Thoracic aorta (tissue), 2 donors: ENCODE measurements at regions not wholly inside any gene's neighbourhood (a gene's known extent, or its start where the extent isn't known, plus 50 kb on each side); places are given as distances from the start of the nearest gene placed in this dataset.

Experiments
- ATAC-seq: fragments of 150-250 bp; one replicate; pipeline ENCODE4 v1.8.0; 2017; ENCODE audit warnings: low read depth; ENCODE audit not compliant: insufficient number of reproducible peaks, low FRiP score
- DNase-seq: peaks from one replicate; pipeline ENCODE4 v3.0.0-alpha.2; 2020; ENCODE audit warnings: low spot score
- H3K27ac ChIP-seq, 2 donors: fragments of 200-600 bp; sonication (generic); 1 replicate in 1 of 2; 2 replicates in 1 of 2; pipeline ENCODE4 v1.5.1; 2016; ENCODE audit warnings: mild to moderate bottlenecking in 2 of 2, moderate library complexity in 2 of 2
- H3K27me3 ChIP-seq: fragments of 200-600 bp; sonication (generic); replicated peaks from 2 replicates; pipeline ENCODE4 v1.6.0; 2016; ENCODE audit warnings: mild to moderate bottlenecking; ENCODE audit not compliant: insufficient read depth
- H3K36me3 ChIP-seq: fragments of 200-600 bp; sonication (generic); one replicate; pipeline ENCODE4 v1.5.1; 2016
- H3K4me1 ChIP-seq, 2 donors: fragments of 200-600 bp; sonication (generic); 1 replicate in 1 of 2; 2 replicates in 1 of 2; pipeline versions ENCODE4 v1.5.1 to v1.6.0; 2016; ENCODE audit warnings: low read depth in 2 of 2, mild to moderate bottlenecking in 1 of 2; ENCODE audit not compliant: control insufficient read depth in 1 of 2
- H3K4me3 ChIP-seq: fragments of 200-600 bp; sonication (generic); 2 replicates; pipeline ENCODE4 v1.5.1; 2016; ENCODE audit warnings: mild to moderate bottlenecking
- H3K9me3 ChIP-seq: fragments of 200-600 bp; sonication (generic); 2 replicates; pipeline ENCODE4 v1.5.1; 2016
- TF ChIP-seq, protein P1 (sequence below): fragments of 200-600 bp; sonication (generic); IDR thresholded peaks from one replicate; pipeline ENCODE4 v1.5.1; 2019; ENCODE audit warnings: antibody characterized with exemption

DNA sequence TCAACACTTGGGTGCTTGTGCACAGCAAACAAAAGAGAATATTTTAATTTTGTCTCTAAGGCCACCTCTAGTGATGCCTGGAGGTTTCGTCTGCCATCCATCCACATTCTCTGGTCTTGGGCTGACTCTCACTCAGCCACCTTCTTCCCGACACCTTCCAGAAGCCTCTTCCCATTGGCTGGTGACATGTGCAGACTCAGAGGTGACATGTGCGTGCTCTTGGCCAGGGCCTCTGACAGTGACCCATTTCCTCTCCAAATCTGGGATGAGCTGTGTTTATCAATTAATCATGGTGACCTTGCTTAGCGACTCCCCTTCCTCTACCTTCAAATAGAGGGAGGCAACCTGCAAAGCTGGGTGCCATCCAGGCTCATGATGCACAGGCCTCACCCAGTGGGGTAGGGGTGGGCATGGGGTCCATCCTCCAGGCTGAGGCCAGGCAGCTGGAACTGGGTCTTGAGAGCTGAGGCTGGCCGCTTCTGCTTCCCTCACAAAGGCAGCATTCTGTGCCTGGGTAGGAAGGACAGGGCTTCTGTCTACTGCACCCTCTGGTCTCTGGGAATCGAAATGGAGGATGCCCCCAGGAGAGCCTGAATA is 91.8 kb downstream of the DHCR7 start:
- DNase-seq, result no peak
- TF ChIP-seq, protein P1, sequence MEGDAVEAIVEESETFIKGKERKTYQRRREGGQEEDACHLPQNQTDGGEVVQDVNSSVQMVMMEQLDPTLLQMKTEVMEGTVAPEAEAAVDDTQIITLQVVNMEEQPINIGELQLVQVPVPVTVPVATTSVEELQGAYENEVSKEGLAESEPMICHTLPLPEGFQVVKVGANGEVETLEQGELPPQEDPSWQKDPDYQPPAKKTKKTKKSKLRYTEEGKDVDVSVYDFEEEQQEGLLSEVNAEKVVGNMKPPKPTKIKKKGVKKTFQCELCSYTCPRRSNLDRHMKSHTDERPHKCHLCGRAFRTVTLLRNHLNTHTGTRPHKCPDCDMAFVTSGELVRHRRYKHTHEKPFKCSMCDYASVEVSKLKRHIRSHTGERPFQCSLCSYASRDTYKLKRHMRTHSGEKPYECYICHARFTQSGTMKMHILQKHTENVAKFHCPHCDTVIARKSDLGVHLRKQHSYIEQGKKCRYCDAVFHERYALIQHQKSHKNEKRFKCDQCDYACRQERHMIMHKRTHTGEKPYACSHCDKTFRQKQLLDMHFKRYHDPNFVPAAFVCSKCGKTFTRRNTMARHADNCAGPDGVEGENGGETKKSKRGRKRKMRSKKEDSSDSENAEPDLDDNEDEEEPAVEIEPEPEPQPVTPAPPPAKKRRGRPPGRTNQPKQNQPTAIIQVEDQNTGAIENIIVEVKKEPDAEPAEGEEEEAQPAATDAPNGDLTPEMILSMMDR, result no peak

DNA sequence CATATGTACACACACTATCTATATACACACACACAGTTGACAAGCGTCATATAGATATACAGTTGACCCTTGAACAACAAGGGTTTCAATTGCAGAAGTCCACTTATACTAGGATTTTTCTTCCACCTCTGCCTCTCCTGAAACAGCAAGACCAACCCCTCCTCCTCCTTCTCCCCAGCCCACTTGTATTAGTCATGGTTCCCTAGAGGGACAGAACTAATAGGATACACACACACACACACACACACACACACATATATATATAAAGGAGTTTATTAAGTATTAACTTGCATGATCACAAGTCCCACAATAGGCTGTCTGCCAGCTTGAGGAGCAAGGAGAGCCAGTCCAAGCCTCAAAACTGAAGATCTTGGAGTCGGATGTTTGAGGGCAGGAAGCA is 92.9 kb downstream of the DHCR7 start:
- TF ChIP-seq, protein P1, result no peak
- ATAC-seq, result no peak
- Histone ChIP-seq H3K4me1 (no peaks in the 10 kb centered on the region), H3K27ac (no peak overlapping the region), H3K27me3 (no peaks in the 10 kb centered on the region), H3K36me3 (no peaks in the 10 kb centered on the region), H3K9me3 (no peaks in the 10 kb centered on the region), H3K4me3 (no peak overlapping the region)
- no peak for DNase-seq

More for the DNA sequence above, 91.8 kb downstream of the DHCR7 start:
- Histone ChIP-seq H3K4me3 (no peak overlapping the region), H3K36me3 (no peaks in the 10 kb centered on the region), H3K4me1 (no peaks in the 10 kb centered on the region), H3K27me3 (no peaks in the 10 kb centered on the region), H3K27ac (no peak overlapping the region), H3K9me3 (no peaks in the 10 kb centered on the region)
- ATAC-seq, result no peak

DNA sequence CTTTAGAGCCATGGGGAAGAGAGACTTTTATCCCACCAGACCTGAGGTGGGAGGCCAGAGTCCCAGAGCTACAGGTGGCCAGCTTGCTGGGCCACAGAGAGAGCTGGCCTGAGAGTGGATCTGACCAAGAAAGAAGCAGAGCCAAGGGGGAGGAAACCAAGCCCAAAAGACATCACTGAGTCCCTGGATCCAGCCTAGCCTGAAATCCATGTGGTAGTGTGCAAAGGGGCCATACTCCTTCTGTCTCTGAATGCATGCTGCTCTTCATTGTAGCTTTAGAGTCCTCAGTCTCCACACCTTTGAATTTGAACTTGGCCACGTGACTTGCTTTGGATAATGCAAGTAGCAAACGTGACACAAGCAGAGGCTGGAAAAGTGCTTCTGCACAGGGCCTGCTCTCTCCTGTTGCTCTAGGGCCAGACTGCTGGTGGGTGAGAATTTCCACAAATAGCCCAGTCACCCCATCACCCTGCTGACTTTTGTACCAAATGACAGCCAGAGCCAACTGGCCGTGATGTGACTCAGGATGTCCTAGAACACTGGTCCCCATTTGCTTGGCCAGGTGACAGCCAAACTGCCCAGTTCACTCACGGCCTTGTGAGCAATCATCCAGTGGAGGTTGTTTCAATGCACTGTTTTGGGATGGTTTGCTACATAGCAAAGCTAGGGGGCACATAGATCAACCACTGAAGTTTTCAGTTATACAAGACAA is 93.6 kb downstream of the DHCR7 start:
- Histone ChIP-seq H3K9me3 (no peaks in the 10 kb centered on the region), H3K4me1 (no peaks in the 10 kb centered on the region), H3K27me3 (no peaks in the 10 kb centered on the region), H3K27ac (no peak overlapping the region), H3K36me3 (no peaks in the 10 kb centered on the region), H3K4me3 (no peak overlapping the region)
- DNase-seq (no peak), ATAC-seq (no peak)
- TF ChIP-seq, protein P1, result no peak

DNA sequence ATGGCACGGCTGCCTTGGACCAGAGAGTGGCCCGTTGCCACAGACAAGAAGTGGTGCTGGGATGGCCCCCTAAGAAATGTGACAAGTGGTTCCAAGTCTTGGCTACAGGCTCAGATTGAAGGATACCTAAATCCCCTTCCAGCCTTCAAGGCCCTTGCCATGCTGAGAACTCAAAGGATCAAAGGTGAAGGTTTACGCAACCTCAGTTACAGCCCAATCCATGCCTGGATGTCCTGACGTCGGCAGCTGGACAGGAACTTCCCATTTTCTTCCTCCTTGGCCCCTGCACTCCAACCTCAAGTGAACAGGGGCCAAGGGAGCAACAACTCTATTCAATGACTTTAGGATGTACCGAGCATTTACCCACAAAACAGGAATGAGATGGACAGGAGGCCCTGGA is 95.4 kb downstream of the DHCR7 start:
- Histone ChIP-seq H3K4me1 (no peaks in the 10 kb centered on the region), H3K36me3 (no peaks in the 10 kb centered on the region), H3K4me3 (no peak overlapping the region), H3K27me3 (no peaks in the 10 kb centered on the region), H3K27ac (no peak overlapping the region), H3K9me3 (no peaks in the 10 kb centered on the region)
- DNase-seq (no peak), ATAC-seq (no peak)
- TF ChIP-seq, protein P1, result no peak

DNA sequence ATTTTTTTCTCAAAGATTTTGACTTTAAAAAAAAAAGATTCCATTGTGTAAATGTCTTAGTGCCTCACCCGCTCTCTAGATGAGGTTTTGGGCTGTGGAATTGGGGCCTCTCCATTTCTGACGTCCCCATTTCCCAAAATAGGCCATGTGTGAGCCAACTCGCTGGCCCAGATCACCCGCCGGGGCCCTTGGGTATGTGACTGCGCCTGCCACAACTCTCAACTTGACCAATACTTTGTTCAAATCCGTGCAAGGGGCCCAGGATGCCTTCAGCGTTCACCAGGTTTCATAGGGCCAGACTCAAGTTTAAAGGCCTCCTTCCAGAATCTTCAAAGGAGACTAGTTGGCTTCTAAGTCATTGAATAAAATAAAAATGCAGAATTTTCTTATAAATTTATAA is 96.0 kb downstream of the DHCR7 start:
- no peak for ATAC-seq
- H3K4me3 ChIP-seq, result no peak overlapping the region

More for the DNA sequence above, 96.0 kb downstream of the DHCR7 start:
- Histone ChIP-seq H3K9me3 (no peaks in the 10 kb centered on the region), H3K27ac (no peak overlapping the region), H3K36me3 (no peaks in the 10 kb centered on the region), H3K4me1 (no peaks in the 10 kb centered on the region), H3K27me3 (no peaks in the 10 kb centered on the region)
- TF ChIP-seq, protein P1, result no peak
- DNase-seq, result no peak
